H1 (cell line): ENCODE measurements at regions not wholly inside any gene's neighbourhood (a gene's known extent, or its start where the extent isn't known, plus 50 kb on each side); places are given as distances from the start of the nearest gene placed in this dataset.

Source experiments
- CTCF ChIA-PET: fragments of 300-600 bp; sonication (Branson Sonifier 250); formaldehyde crosslinking; loops from one replicate; lab custom pipeline; 2021; ENCODE audit not compliant: partially characterized antibody; lab: Charles Lee
- POLR2A ChIA-PET: fragments of 300-600 bp; sonication (Branson Sonifier 250); formaldehyde crosslinking; loops from one replicate; lab custom pipeline; 2021; ENCODE audit warnings: inconsistent platforms; ENCODE audit not compliant: partially characterized antibody; lab: Charles Lee
- DNase-seq, 2 experiments: peaks; one replicate each; pipeline versions ENCODE4 v3.0.0 to v3.0.0-alpha.2; 2010 to 2022; ENCODE audit warnings: low spot score in 2 of 2, low read depth in 1 of 2, mixed read lengths in 1 of 2
- FAIRE-seq: peaks from 2 replicates; lab custom pipeline; 2011; peaks lifted over from hg19 to GRCh38; lab: Jason Lieb, UNC
- H2AFZ ChIP-seq: 2 replicates; pipeline ENCODE4 v1.8.1; 2012; ENCODE audit warnings: low read length, inconsistent platforms
- H2AK5ac ChIP-seq: 2 replicates; pipeline ENCODE4 v1.6.1; 2013; ENCODE audit warnings: low read depth, low read length
- H2BK120ac ChIP-seq: replicated peaks from 2 replicates; pipeline ENCODE3; 2013; ENCODE audit warnings: low read depth, low read length, inconsistent platforms
- H2BK12ac ChIP-seq: 2 replicates; pipeline ENCODE4 v1.6.1; 2013; ENCODE audit warnings: low read depth, low read length
- H2BK15ac ChIP-seq: 2 replicates; pipeline ENCODE4 v1.6.1; 2013; ENCODE audit warnings: low read length
- H2BK20ac ChIP-seq: 2 replicates; pipeline ENCODE4 v1.6.1; 2013; ENCODE audit warnings: low read length
- H2BK5ac ChIP-seq: 2 replicates; pipeline ENCODE4 v1.6.1; 2013; ENCODE audit warnings: low read depth, low read length
- H3K14ac ChIP-seq: 2 replicates; pipeline ENCODE4 v1.6.1; 2013; ENCODE audit warnings: inconsistent platforms; ENCODE audit not compliant: insufficient read length
- H3K18ac ChIP-seq: 2 replicates; pipeline ENCODE4 v1.6.1; 2013; ENCODE audit warnings: low read length; ENCODE audit errors: extremely low read depth
- H3K23ac ChIP-seq: 2 replicates; pipeline ENCODE4 v1.6.1; 2013; ENCODE audit warnings: inconsistent platforms; ENCODE audit not compliant: insufficient read length
- H3K23me2 ChIP-seq: 2 replicates; pipeline ENCODE4 v1.6.1; 2013; ENCODE audit warnings: low read depth, low read length
- H3K27ac ChIP-seq: 2 replicates; pipeline ENCODE4 v1.6.1; 2011; ENCODE audit warnings: low read depth, low read length, inconsistent platforms
- H3K27me3 ChIP-seq, 4 experiments: replicated peaks in 1 of 4; 1 replicate in 1 of 4; 2 replicates in 3 of 4; pipeline versions ENCODE4 v1.6.1 to v1.8.1; 2011 to 2013; ENCODE audit warnings: low read length in 3 of 4, mild to moderate bottlenecking in 3 of 4, inconsistent platforms in 2 of 4, mixed read lengths in 2 of 4, moderate library complexity in 1 of 4; ENCODE audit not compliant: control insufficient read depth in 3 of 4, insufficient read depth in 3 of 4; ENCODE audit errors: extremely low read depth in 1 of 4
- H3K36me3 ChIP-seq, 4 experiments: 2 replicates each; pipeline versions ENCODE4 v1.6.1 to v1.8.1; 2011 to 2013; ENCODE audit warnings: mild to moderate bottlenecking in 4 of 4, low read length in 3 of 4, moderate library complexity in 2 of 4, control low read depth in 1 of 4, inconsistent platforms in 1 of 4; ENCODE audit not compliant: insufficient read depth in 4 of 4, control insufficient read depth in 2 of 4
- H3K4ac ChIP-seq: replicated peaks from 2 replicates; pipeline ENCODE3; 2013; ENCODE audit warnings: low read length, low read depth, mixed read lengths, inconsistent platforms; ENCODE audit not compliant: insufficient read length
- H3K4me1 ChIP-seq, 4 experiments: replicated peaks in 1 of 4; 1 replicate in 1 of 4; 2 replicates in 3 of 4; pipeline versions ENCODE4 v1.6.1 to v1.8.1; 2011 to 2013; ENCODE audit warnings: low read length in 3 of 4, inconsistent platforms in 2 of 4, mixed read lengths in 1 of 4; ENCODE audit not compliant: insufficient read depth in 4 of 4, control insufficient read depth in 3 of 4
- H3K4me2 ChIP-seq, 2 experiments: 2 replicates each; pipeline versions ENCODE4 v1.6.1 to v1.8.1; 2011 to 2013; ENCODE audit warnings: low read depth in 2 of 2, low read length in 2 of 2, control low read depth in 1 of 2, inconsistent platforms in 1 of 2, mild to moderate bottlenecking in 1 of 2; ENCODE audit not compliant: insufficient read depth in 1 of 2
- H3K4me3 ChIP-seq, 4 experiments: fragments of 200-600, 300-600 bp in 1 of 4; sonication (generic), shearing (Covaris generic), sonication (Bioruptor Twin) in 1 of 4; 2 replicates each; pipeline versions ENCODE4 v1.5.1 to v1.8.1; 2011 to 2016; ENCODE audit warnings: low read length in 4 of 4, low read depth in 3 of 4, control low read depth in 2 of 4, inconsistent platforms in 2 of 4, mild to moderate bottlenecking in 2 of 4, mixed read lengths in 1 of 4, moderate library complexity in 1 of 4; ENCODE audit not compliant: insufficient read depth in 2 of 4; ENCODE audit errors: extremely low read depth in 1 of 4
- H3K56ac ChIP-seq: replicated peaks from 2 replicates; pipeline ENCODE3; 2013; ENCODE audit warnings: low read depth, mild to moderate bottlenecking, mixed read lengths, low read length, inconsistent platforms; ENCODE audit not compliant: insufficient read length
- H3K79me1 ChIP-seq: 2 replicates; pipeline ENCODE4 v1.6.1; 2013; ENCODE audit warnings: low read depth, low read length, control low read depth
- H3K79me2 ChIP-seq, 2 experiments: 2 replicates each; pipeline versions ENCODE4 v1.6.1 to v1.8.1; 2012 to 2013; ENCODE audit warnings: low read length in 2 of 2, mild to moderate bottlenecking in 2 of 2, inconsistent platforms in 1 of 2; ENCODE audit not compliant: insufficient read depth in 2 of 2, control insufficient read depth in 1 of 2
- H3K9ac ChIP-seq, 4 experiments: replicated peaks in 1 of 4; 1 replicate in 1 of 4; 2 replicates in 3 of 4; pipeline versions ENCODE4 v1.6.1 to v1.8.1; 2011 to 2013; ENCODE audit warnings: low read depth in 3 of 4, low read length in 3 of 4, control low read depth in 2 of 4, mild to moderate bottlenecking in 2 of 4, moderate library complexity in 2 of 4, inconsistent platforms in 1 of 4; ENCODE audit errors: extremely low read depth in 1 of 4
- H3K9me3 ChIP-seq, 2 experiments: 2 replicates each; pipeline versions ENCODE4 v1.6.1 to v1.8.1; 2012 to 2013; ENCODE audit warnings: mild to moderate bottlenecking in 2 of 2, moderate library complexity in 2 of 2, control low read depth in 1 of 2, inconsistent platforms in 1 of 2, low read depth in 1 of 2, low read length in 1 of 2, mixed read lengths in 1 of 2; ENCODE audit not compliant: insufficient read depth in 2 of 2
- H4K20me1 ChIP-seq, 2 experiments: replicated peaks in 1 of 2; 2 replicates each; pipeline versions ENCODE3 to v1.8.1; 2011 to 2013; ENCODE audit warnings: inconsistent platforms in 2 of 2, low read length in 2 of 2, mild to moderate bottlenecking in 1 of 2; ENCODE audit not compliant: insufficient read depth in 2 of 2, control insufficient read depth in 1 of 2
- H4K5ac ChIP-seq: 2 replicates; pipeline ENCODE4 v1.6.1; 2013; ENCODE audit warnings: low read length, low read depth, mixed read lengths, inconsistent platforms; ENCODE audit not compliant: insufficient read length
- H4K8ac ChIP-seq: 2 replicates; pipeline ENCODE4 v1.8.0; 2013; ENCODE audit warnings: mild to moderate bottlenecking, moderate library complexity, low read length, inconsistent platforms; ENCODE audit not compliant: insufficient read depth; ENCODE audit errors: extremely low read depth
- H4K91ac ChIP-seq: replicated peaks from 2 replicates; pipeline ENCODE3; 2013; ENCODE audit warnings: low read length, mixed read lengths, inconsistent platforms; ENCODE audit not compliant: insufficient read length
- CHD1 ChIP-seq: IDR thresholded peaks from 2 replicates; pipeline ENCODE4 v1.6.1; 2012; ENCODE audit warnings: low read depth, low read length, improper control_type of control experiment
- CTCF ChIP-seq, 3 experiments: IDR thresholded peaks; 1 replicate in 2 of 3; 2 replicates in 1 of 3; pipeline versions ENCODE4 v1.5.1 to v1.6.1; 2011; ENCODE audit warnings: low read length in 3 of 3, mild to moderate bottlenecking in 3 of 3, inconsistent platforms in 2 of 3, low read depth in 1 of 3, moderate library complexity in 1 of 3; ENCODE audit not compliant: insufficient read depth in 1 of 3; ENCODE audit errors: control extremely low read depth in 1 of 3
- GABPA ChIP-seq: IDR thresholded peaks from 2 replicates; pipeline ENCODE4 v1.6.1; 2011; ENCODE audit warnings: mild to moderate bottlenecking, low read length, moderate library complexity, borderline replicate concordance; ENCODE audit not compliant: insufficient read depth
- MAX ChIP-seq: IDR thresholded peaks from 2 replicates; pipeline ENCODE4 v1.6.1; 2012; ENCODE audit warnings: inconsistent platforms
- NRF1 ChIP-seq: IDR thresholded peaks from 2 replicates; pipeline ENCODE4 v1.6.1; 2011; ENCODE audit warnings: mild to moderate bottlenecking, low read depth, low read length, improper control_type of control experiment
- PHF8 ChIP-seq: fragments of 200-600 bp; sonication (generic); conservative IDR thresholded peaks from 2 replicates; pipeline ENCODE4 v1.7.1; 2012; ENCODE audit warnings: low read depth, mild to moderate bottlenecking, inconsistent platforms, low read length, moderate library complexity
- WGBS, 2 experiments: shearing (Covaris generic) in 1 of 2; methylation state at CpG; one replicate each; pipeline versions ENCODE4 v1.1.6 to v1.1.7; 2013 to 2015; ENCODE audit warnings: low lambda C conversion rate in 2 of 2, mixed read lengths in 2 of 2, inconsistent platforms in 1 of 2, low coverage in 1 of 2, missing lambda C conversion rate in 1 of 2; ENCODE audit not compliant: insufficient replicate concordance in 2 of 2, insufficient coverage in 1 of 2, insufficient read length in 1 of 2; ENCODE audit errors: extremely low coverage in 1 of 2, missing lambda C conversion rate in 1 of 2; 5-methylcytosine and 5-hydroxymethylcytosine counted together

- Histone ChIP-seq H4K20me1 (peaks cover 0 to under 1% of the 10 kb centered on the region in 2 experiments), H2AK5ac (no peak overlapping the region), H3K79me2 (no peaks in the 10 kb centered on the region), H4K8ac (no peak overlapping the region), H2BK5ac (no peak overlapping the region), H3K4me3 (no peak overlapping the region), H3K23ac (no peak overlapping the region), H3K9me3 (peaks cover 14 to 34% of the 10 kb centered on the region in 2 experiments; a peak in 3 of 4 replicates), H2BK120ac (no peak overlapping the region), H3K14ac (no peak overlapping the region), H3K56ac (no peak overlapping the region), H3K18ac (no peak overlapping the region), H3K79me1 (no peaks in the 10 kb centered on the region), H3K27me3 (peaks cover 42 to 92% (median 83%) of the 10 kb centered on the region in 4 experiments), H3K23me2 (no peaks in the 10 kb centered on the region), H3K4me2 (no peak overlapping the region), H3K4ac (no peak overlapping the region), H2BK20ac (no peak overlapping the region), H2BK15ac (no peak overlapping the region), H3K27ac (no peak overlapping the region), H2AFZ (no peak overlapping the region), H2BK12ac (no peak overlapping the region), H4K5ac (no peak overlapping the region), H3K36me3 (no peaks in the 10 kb centered on the region), H3K9ac (no peak overlapping the region), H3K4me1 (no peaks in the 10 kb centered on the region; a peak in 3 of 7 replicates), H4K91ac (no peak overlapping the region)
- FAIRE-seq (no peak), DNase-seq (no peak)
- ChIA-PET POLR2A (no interaction called here), CTCF (interaction anchor here (0.6 to 1.0 kb wide), 3 partner anchors 11 to 638 kb away, joined by 3 to 5 read pairs (median 4); no protein-coding TSS in a partner anchor)
- WGBS, 2 experiments, result 51% methylated on average over 6 of the region's 6 CpGs; no CpG with 5 or more reads in 1 of the 2 experiments
- TF ChIP-seq CTCF (IDR thresholded peaks at IDR 0.05; ENCODE audit: control extremely low read depth in 1 of 3, insufficient read depth in 1 of 3, low read depth in 1 of 3, low read length in 3 of 3), result peak in 2 of 3 experiments; percentile 32 to 62; a peak in 3 of 4 replicates
- TF ChIP-seq MAX, result no peak
- TF ChIP-seq PHF8, result no peak
- TF ChIP-seq GABPA, result 0 out of 2 replicates have a peak, but pooled peaks have one; percentile 39
- TF ChIP-seq NRF1, result no peak
- no peak for TF ChIP-seq CHD1
These were observed 67.4 kb upstream of the FBRSL1 start for GRCh38 chr12:132422381-132423043.
